ENCODE measurements at regions not wholly inside any gene's neighbourhood (a gene's known extent, or its start where the extent isn't known, plus 50 kb on each side); places are given as distances from the start of the nearest gene placed in this dataset.

- H3K27me3 Mint-ChIP-seq (ENCODE audit: low read depth in 3 of 3), result peaks cover 0 to 3% (median 3%) of the 10 kb centered on the region in 3 donors
- no peak overlapping the region for H3K4me2 ChIP-seq (replicated peaks; ENCODE audit: extremely low read depth, low read length, poor library complexity, severe bottlenecking)
- H3K4me1 Mint-ChIP-seq, result peaks cover 59% of the 10 kb centered on the region
- peak overlapping the region in 2 of 7 donors; percentile 28 to 31 for H3K27ac Mint-ChIP-seq
- no peaks in the 10 kb centered on the region for H4K20me1 ChIP-seq (ENCODE audit: insufficient read depth, low read length)
- no peaks in the 10 kb centered on the region for H3K27me3 ChIP-seq (ENCODE audit: control insufficient read depth in 2 of 2, insufficient read depth in 2 of 2, low read length in 2 of 2)
- no peak for DNase-seq
- no peaks in the 10 kb centered on the region for H3K36me3 ChIP-seq (replicated peaks in 1 of 2; ENCODE audit: control insufficient read depth in 1 of 2, insufficient read depth in 2 of 2, low read length in 2 of 2)
- H3K9me3 ChIP-seq (replicated peaks in 1 of 2; ENCODE audit: control insufficient read depth in 1 of 2, insufficient read depth in 1 of 2, low read length in 2 of 2), result no peaks in the 10 kb centered on the region
- H3K27ac ChIP-seq (ENCODE audit: low read depth in 1 of 2, low read length in 2 of 2), result no peak overlapping the region
- peaks cover 3% of the 10 kb centered on the region for H3K79me2 ChIP-seq (ENCODE audit: insufficient read depth, low read length)
- H3K9ac ChIP-seq (ENCODE audit: insufficient read depth, low read length, poor library complexity, severe bottlenecking), result no peak overlapping the region
- no peak overlapping the region for H3K4me3 Mint-ChIP-seq
- WGBS (ENCODE audit: insufficient coverage), result 88% methylated on average over 1 of the region's 7 CpGs
- H3K4me1 ChIP-seq (ENCODE audit: control insufficient read depth in 1 of 2, insufficient read depth in 2 of 2, low read length in 2 of 2), result peaks cover 53 to 56% of the 10 kb centered on the region in 2 donors
- H3K36me3 Mint-ChIP-seq, result peaks cover 0 to 4% of the 10 kb centered on the region in 2 donors
- no peak for TF ChIP-seq CTCF (IDR thresholded peaks at IDR 0.05)
- H3K4me3 ChIP-seq (replicated peaks in 1 of 3; ENCODE audit: low read depth in 2 of 3, low read length in 3 of 3), result no peak overlapping the region
- intact Hi-C loops (cut with micrococcal nuclease), result loop anchor here in 1 of 2 donors (5.0 kb wide), 1 partner anchor 43 kb away; no protein-coding TSS in a partner anchor
- H3K9me3 Mint-ChIP-seq, result peaks cover 0 to 3% (median 0%) of the 10 kb centered on the region in 7 donors
- no peak overlapping the region for H2AFZ ChIP-seq (ENCODE audit: insufficient read depth, low read depth, low read length, poor library complexity, severe bottlenecking)
Observed at GRCh38 chr16:85975451-85975981, 76.6 kb downstream of the IRF8 start.

- H3K36me3 ChIP-seq (replicated peaks in 1 of 2; ENCODE audit: control insufficient read depth in 1 of 2, insufficient read depth in 2 of 2, low read length in 2 of 2), result no peaks in the 10 kb centered on the region
- WGBS (ENCODE audit: insufficient coverage), result 0% methylated on average over 19 of the region's 22 CpGs
- no peaks in the 10 kb centered on the region for H3K9me3 ChIP-seq (replicated peaks in 1 of 2; ENCODE audit: control insufficient read depth in 1 of 2, insufficient read depth in 1 of 2, low read length in 2 of 2)
- peaks cover 0 to 3% (median 0%) of the 10 kb centered on the region in 3 donors for H3K27me3 Mint-ChIP-seq (ENCODE audit: low read depth in 3 of 3)
- peak overlapping the region; percentile 82 for H2AFZ ChIP-seq (ENCODE audit: insufficient read depth, low read depth, low read length, poor library complexity, severe bottlenecking)
- H3K4me3 ChIP-seq (replicated peaks in 1 of 3; ENCODE audit: low read depth in 2 of 3, low read length in 3 of 3), result peak overlapping the region; percentile 3 to 65 (median 4)
- peak overlapping the region; percentile 72 to 88 for H3K4me3 Mint-ChIP-seq
- TF ChIP-seq CTCF (IDR thresholded peaks at IDR 0.05), result no peak
- H4K20me1 ChIP-seq (ENCODE audit: insufficient read depth, low read length), result no peaks in the 10 kb centered on the region
- peak overlapping the region; percentile 69 for H3K9ac ChIP-seq (ENCODE audit: insufficient read depth, low read length, poor library complexity, severe bottlenecking)
- DNase-seq, result peak; percentile 71 to 83 (median 80)
- peak overlapping the region; percentile 90 to 94 for H3K27ac ChIP-seq (ENCODE audit: low read depth in 1 of 2, low read length in 2 of 2)
- intact Hi-C loops (cut with micrococcal nuclease), result loop anchor here in 1 of 2 donors (5.0 kb wide), 1 partner anchor 46 kb away; no protein-coding TSS in a partner anchor
- H3K4me1 Mint-ChIP-seq, result peaks cover 85% of the 10 kb centered on the region
- peak overlapping the region; percentile 74 for H3K4me2 ChIP-seq (replicated peaks; ENCODE audit: extremely low read depth, low read length, poor library complexity, severe bottlenecking)
- H3K9me3 Mint-ChIP-seq, result peaks cover 0 to 3% (median 0%) of the 10 kb centered on the region in 7 donors
- peak overlapping the region; percentile 95 to 98 (median 97) for H3K27ac Mint-ChIP-seq
- H3K36me3 Mint-ChIP-seq, result peaks cover 0 to 4% of the 10 kb centered on the region in 2 donors
- no peaks in the 10 kb centered on the region for H3K27me3 ChIP-seq (ENCODE audit: control insufficient read depth in 2 of 2, insufficient read depth in 2 of 2, low read length in 2 of 2)
- H3K4me1 ChIP-seq (ENCODE audit: control insufficient read depth in 1 of 2, insufficient read depth in 2 of 2, low read length in 2 of 2), result peaks cover 81 to 85% of the 10 kb centered on the region in 2 donors
- peaks cover 25% of the 10 kb centered on the region for H3K79me2 ChIP-seq (ENCODE audit: insufficient read depth, low read length)
Observed at GRCh38 chr16:85978291-85978775, 79.4 kb downstream of the IRF8 start.
